Choroid plexus epithelial cell (primary cell): ENCODE measurements at regions not wholly inside any gene's neighbourhood (a gene's known extent, or its start where the extent isn't known, plus 50 kb on each side); places are given as distances from the start of the nearest gene placed in this dataset.

ENCODE experiments used
- DNase-seq: peaks from one replicate; pipeline ENCODE4 v3.0.0-alpha.2; 2010; ENCODE audit warnings: low read depth
- H3K4me3 ChIP-seq: 2 replicates; pipeline ENCODE4 v1.5.1; 2011; ENCODE audit warnings: low read depth, mild to moderate bottlenecking, control low read depth, low read length, moderate library complexity
- CTCF ChIP-seq: conservative IDR thresholded peaks from 2 replicates; pipeline ENCODE4 v1.5.1; 2011; ENCODE audit warnings: low read depth, mild to moderate bottlenecking, control low read depth, inconsistent platforms, low read length, moderate library complexity

GRCh38 chr2:82279367-82279766 is 1974.8 kb upstream of the LRRTM1 start:
- no peak for DNase-seq
- TF ChIP-seq CTCF, result no peak
- H3K4me3 ChIP-seq, result no peak overlapping the region

DNA sequence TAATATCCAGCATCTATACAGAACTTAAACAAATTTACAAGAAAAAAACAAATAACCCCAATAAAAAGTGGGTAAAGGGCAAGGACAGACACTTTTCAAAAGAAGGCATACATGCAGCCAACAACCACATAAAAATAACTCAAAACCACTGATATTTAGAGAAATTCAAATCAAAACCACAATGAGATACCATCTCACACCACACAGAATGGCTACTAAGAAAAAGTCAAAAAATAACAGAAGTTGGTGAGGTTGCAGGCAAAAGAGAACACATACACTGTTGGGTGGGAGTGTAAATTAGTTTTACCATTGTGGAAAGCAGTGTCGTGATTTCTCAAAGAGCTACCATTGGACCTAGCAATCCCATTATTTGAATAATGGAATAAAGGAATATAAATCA is 1973.9 kb upstream of the LRRTM1 start:
- H3K4me3 ChIP-seq, result no peak overlapping the region
- no peak for TF ChIP-seq CTCF
- DNase-seq, result no peak

DNA sequence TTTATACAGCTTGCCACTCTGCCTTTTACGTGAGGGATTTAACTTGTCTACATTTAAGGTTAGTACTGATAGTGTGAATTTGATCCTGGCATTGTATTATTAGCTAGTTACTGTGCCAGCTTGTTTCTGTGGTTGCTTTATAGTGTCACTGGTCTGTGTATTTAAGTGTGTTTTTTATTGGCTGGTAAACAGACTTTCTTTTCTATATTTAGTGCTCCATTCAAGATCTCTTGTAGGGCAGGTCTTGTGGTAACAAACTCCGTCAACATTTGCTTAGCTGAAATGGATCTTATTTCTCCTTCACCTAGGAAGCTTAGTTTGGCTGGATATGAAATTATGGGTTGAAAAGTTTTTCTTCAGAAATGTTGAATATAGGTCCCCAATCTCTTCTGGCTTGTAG is 1971.0 kb upstream of the LRRTM1 start:
- no peak overlapping the region for H3K4me3 ChIP-seq
- no peak for DNase-seq
- no peak for TF ChIP-seq CTCF

DNA sequence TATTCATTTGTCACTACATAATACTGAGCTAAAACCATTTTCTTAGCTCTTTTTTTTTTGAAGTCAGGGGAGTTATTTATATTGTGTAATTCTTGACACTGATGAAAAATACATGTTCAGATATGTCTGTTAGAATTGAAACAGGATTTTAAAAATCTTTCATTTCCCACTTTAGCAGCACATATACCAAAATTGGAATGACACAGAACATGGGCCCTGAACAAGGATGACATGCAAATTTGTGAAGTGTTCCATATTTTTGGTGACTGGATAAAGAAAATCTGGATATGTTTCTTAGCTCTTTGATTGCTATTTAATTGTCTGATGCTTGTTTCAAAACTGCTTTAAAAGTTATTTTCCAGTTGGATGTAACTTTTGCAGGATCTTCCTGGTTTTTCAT is 1963.9 kb upstream of the LRRTM1 start:
- TF ChIP-seq CTCF, result no peak
- no peak overlapping the region for H3K4me3 ChIP-seq
- no peak for DNase-seq

- no peak for TF ChIP-seq CTCF
- no peak for DNase-seq
- no peak overlapping the region for H3K4me3 ChIP-seq
Measured at GRCh38 chr2:82260521-82260920, 1956.0 kb upstream of the LRRTM1 start.

DNA sequence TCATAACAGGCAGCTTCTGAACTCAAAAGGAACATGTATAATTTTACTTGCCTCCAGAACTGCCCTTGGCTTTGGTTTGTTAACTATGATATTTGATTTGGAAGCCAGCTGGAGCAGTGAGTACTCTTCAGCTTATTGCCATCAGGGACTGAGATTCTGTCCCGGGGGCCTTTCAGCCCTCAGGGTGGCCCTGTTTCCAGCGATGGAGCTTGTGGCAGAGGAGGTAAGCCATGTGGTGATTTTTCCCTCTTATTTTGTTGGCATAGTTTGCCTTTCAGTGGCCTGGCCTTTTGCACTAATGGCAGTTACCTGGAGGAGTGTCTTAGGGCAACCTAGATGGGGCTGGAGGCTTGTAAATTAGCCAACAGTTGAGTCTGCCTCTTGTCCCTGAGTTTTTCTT is 1955.0 kb upstream of the LRRTM1 start:
- DNase-seq, result no peak
- H3K4me3 ChIP-seq, result no peak overlapping the region
- no peak for TF ChIP-seq CTCF

- no peak for TF ChIP-seq CTCF
- no peak overlapping the region for H3K4me3 ChIP-seq
- no peak for DNase-seq
Measured at GRCh38 chr2:82257796-82258555, 1953.4 kb upstream of the LRRTM1 start.
